HEK293 (cell line): ENCODE measurements at regions not wholly inside any gene's neighbourhood (a gene's known extent, or its start where the extent isn't known, plus 50 kb on each side); places are given as distances from the start of the nearest gene placed in this dataset.

Source experiments
- CTCF ChIA-PET: fragments of 350-600 bp; formaldehyde crosslinking; extraction: SDS; loops from one replicate; lab custom pipeline; 2021; ENCODE audit warnings: antibody characterized with exemption; lab: Yijun Ruan, JAX
- POLR2A ChIA-PET: fragments of 300-600 bp; formaldehyde crosslinking; extraction: SDS; loops from one replicate; lab custom pipeline; 2020; ENCODE audit warnings: antibody characterized with exemption, inconsistent platforms; lab: Yijun Ruan, JAX
- H3K27ac ChIP-seq: fragments of 200-500 bp; sonication (Bioruptor generic); 2 replicates; pipeline ENCODE4 v1.5.1; 2014; ENCODE audit warnings: low read depth, low read length, control low read depth, inconsistent platforms; ENCODE audit errors: extremely low read depth
- H3K36me3 ChIP-seq, 2 experiments: fragments of 200-500 bp in 1 of 2; sonication (Bioruptor generic) in 1 of 2; 1 replicate in 1 of 2; 2 replicates in 1 of 2; pipeline ENCODE4 v1.5.1; 2014 to 2017; ENCODE audit warnings: inconsistent platforms in 2 of 2, low read length in 2 of 2; ENCODE audit not compliant: control insufficient read depth in 2 of 2, insufficient read depth in 1 of 2
- H3K4me1 ChIP-seq: fragments of 200-500 bp; sonication (Bioruptor generic); 2 replicates; pipeline ENCODE4 v1.5.1; 2014; ENCODE audit warnings: mild to moderate bottlenecking, low read length, inconsistent platforms; ENCODE audit not compliant: control insufficient read depth, insufficient read depth
- H3K4me3 ChIP-seq: 2 replicates; pipeline ENCODE4 v1.5.1; 2011; ENCODE audit warnings: low read depth, mild to moderate bottlenecking, control low read depth, low read length, moderate library complexity
- H3K9me3 ChIP-seq: fragments of 200-500 bp; sonication (Bioruptor generic); 2 replicates; pipeline ENCODE4 v1.5.1; 2014; ENCODE audit warnings: low read depth, low read length, inconsistent platforms; ENCODE audit not compliant: control insufficient read depth, insufficient read depth
- BCL11A ChIP-seq: fragments of 450-650 bp; formaldehyde crosslinking; IDR thresholded peaks from 2 replicates; pipeline ENCODE4 v1.5.1; 2016; ENCODE audit warnings: low read depth, missing biosample characterization, missing genetic modification characterization
- FEZF1 ChIP-seq: fragments of 450-650 bp; formaldehyde crosslinking; IDR thresholded peaks from 2 replicates; pipeline ENCODE4 v1.5.1; 2016; ENCODE audit warnings: missing biosample characterization, missing genetic modification characterization
- SP2 ChIP-seq: fragments of 450-650 bp; formaldehyde crosslinking; IDR thresholded peaks from 2 replicates; pipeline ENCODE4 v1.5.1; 2016; ENCODE audit warnings: missing biosample characterization, missing genetic modification characterization
- SP3 ChIP-seq: fragments of 450-650 bp; formaldehyde crosslinking; IDR thresholded peaks from 2 replicates; pipeline ENCODE4 v1.5.1; 2016; ENCODE audit warnings: missing biosample characterization, missing genetic modification characterization
- SP7 ChIP-seq: fragments of 450-650 bp; formaldehyde crosslinking; IDR thresholded peaks from 2 replicates; pipeline ENCODE4 v1.5.1; 2016; ENCODE audit warnings: missing biosample characterization, missing genetic modification characterization
- WT1 ChIP-seq: fragments of 450-650 bp; formaldehyde crosslinking; IDR thresholded peaks from 2 replicates; pipeline ENCODE4 v1.5.1; 2016; ENCODE audit warnings: missing biosample characterization, missing genetic modification characterization
- ZFP41 ChIP-seq: fragments of 450-650 bp; formaldehyde crosslinking; IDR thresholded peaks from 2 replicates; pipeline ENCODE4 v1.5.1; 2016; ENCODE audit warnings: missing biosample characterization, missing genetic modification characterization, borderline replicate concordance
- ZNF114 ChIP-seq: fragments of 450-650 bp; formaldehyde crosslinking; IDR thresholded peaks from 2 replicates; pipeline ENCODE4 v1.5.0; 2017; ENCODE audit warnings: missing biosample characterization, missing genetic modification characterization
- ZNF121 ChIP-seq: fragments of 450-650 bp; formaldehyde crosslinking; IDR thresholded peaks from 2 replicates; pipeline ENCODE4 v1.5.1; 2016; ENCODE audit warnings: missing biosample characterization, missing genetic modification characterization
- ZNF175 ChIP-seq: fragments of 450-650 bp; formaldehyde crosslinking; IDR thresholded peaks from 2 replicates; pipeline ENCODE4 v1.5.1; 2016; ENCODE audit warnings: missing biosample characterization, missing genetic modification characterization
- ZNF223 ChIP-seq: fragments of 450-650 bp; formaldehyde crosslinking; IDR thresholded peaks from 2 replicates; pipeline ENCODE4 v1.5.1; 2016; ENCODE audit warnings: missing biosample characterization, missing genetic modification characterization
- ZNF23 ChIP-seq: fragments of 450-650 bp; formaldehyde crosslinking; IDR thresholded peaks from 2 replicates; pipeline ENCODE4 v1.5.1; 2016; ENCODE audit warnings: missing biosample characterization, missing genetic modification characterization, borderline replicate concordance
- ZNF266 ChIP-seq: fragments of 450-650 bp; formaldehyde crosslinking; IDR thresholded peaks from 2 replicates; pipeline ENCODE4 v1.5.1; 2016; ENCODE audit warnings: missing biosample characterization, missing genetic modification characterization, low read depth
- ZNF292 ChIP-seq: fragments of 450-650 bp; formaldehyde crosslinking; IDR thresholded peaks from 2 replicates; pipeline ENCODE4 v1.5.1; 2016; ENCODE audit warnings: low read depth, missing biosample characterization, missing genetic modification characterization, borderline replicate concordance
- ZNF341 ChIP-seq: fragments of 450-650 bp; formaldehyde crosslinking; IDR thresholded peaks from 2 replicates; pipeline ENCODE4; 2016; ENCODE audit warnings: low read depth, missing biosample characterization, missing genetic modification characterization
- ZNF394 ChIP-seq: fragments of 450-650 bp; formaldehyde crosslinking; IDR thresholded peaks from 2 replicates; pipeline ENCODE4 v1.5.1; 2016; ENCODE audit warnings: missing biosample characterization, missing genetic modification characterization, mild to moderate bottlenecking, moderate library complexity, borderline replicate concordance
- ZNF416 ChIP-seq: fragments of 450-650 bp; formaldehyde crosslinking; IDR thresholded peaks from 2 replicates; pipeline ENCODE4 v1.5.1; 2016; ENCODE audit warnings: missing biosample characterization, missing genetic modification characterization
- ZNF571 ChIP-seq: fragments of 450-650 bp; formaldehyde crosslinking; IDR thresholded peaks from 2 replicates; pipeline ENCODE4 v1.5.0; 2017; ENCODE audit warnings: missing biosample characterization, missing genetic modification characterization
- ZNF777 ChIP-seq: fragments of 450-650 bp; formaldehyde crosslinking; IDR thresholded peaks from 2 replicates; pipeline ENCODE4 v1.5.1; 2017; ENCODE audit warnings: missing biosample characterization, missing genetic modification characterization, borderline replicate concordance
- ZNF791 ChIP-seq: fragments of 450-650 bp; formaldehyde crosslinking; IDR thresholded peaks from 2 replicates; pipeline ENCODE4 v1.5.1; 2016; ENCODE audit warnings: missing biosample characterization, missing genetic modification characterization
- ZNF843 ChIP-seq: fragments of 450-650 bp; formaldehyde crosslinking; IDR thresholded peaks from 2 replicates; pipeline ENCODE4 v1.5.1; 2016; ENCODE audit warnings: missing biosample characterization, missing genetic modification characterization
- ZXDB ChIP-seq: fragments of 450-650 bp; formaldehyde crosslinking; IDR thresholded peaks from 2 replicates; pipeline ENCODE4 v1.5.1; 2016; ENCODE audit warnings: missing biosample characterization, missing genetic modification characterization
- TF ChIP-seq, protein P1 (sequence below): fragments of 450-650 bp; formaldehyde crosslinking; IDR thresholded peaks from 2 replicates; pipeline ENCODE4 v1.5.1; 2016; ENCODE audit warnings: missing biosample characterization, missing genetic modification characterization
- TF ChIP-seq, protein P2 (sequence below): fragments of 450-650 bp; formaldehyde crosslinking; IDR thresholded peaks from 2 replicates; pipeline ENCODE4 v1.5.1; 2016; ENCODE audit warnings: missing biosample characterization, missing genetic modification characterization
- TF ChIP-seq, protein P3 (sequence below): fragments of 450-650 bp; formaldehyde crosslinking; IDR thresholded peaks from 2 replicates; pipeline ENCODE4 v1.5.1; 2016; ENCODE audit warnings: missing biosample characterization, missing genetic modification characterization

DNA sequence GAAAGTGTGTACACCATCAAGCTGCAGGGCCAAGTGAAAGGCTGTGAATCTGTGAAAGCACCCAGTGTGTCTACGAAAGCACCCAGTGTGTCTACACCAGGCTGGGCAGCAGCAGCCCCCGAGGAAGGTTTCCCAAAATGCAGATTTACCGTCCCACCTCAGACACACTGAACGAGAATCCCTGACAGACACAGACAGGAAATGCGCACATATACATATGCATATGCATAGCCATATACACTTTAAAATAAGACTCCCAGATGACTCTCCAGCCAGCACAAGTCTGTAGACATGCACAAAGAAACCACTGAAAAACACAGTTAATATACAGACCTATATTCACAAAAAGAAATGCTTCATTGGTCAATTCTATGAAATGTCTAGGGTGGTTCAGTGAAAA, 155.5 kb upstream of the OPCML start (continued):
- no peak for TF ChIP-seq SP2 (tag by site-specific recombination)

DNA sequence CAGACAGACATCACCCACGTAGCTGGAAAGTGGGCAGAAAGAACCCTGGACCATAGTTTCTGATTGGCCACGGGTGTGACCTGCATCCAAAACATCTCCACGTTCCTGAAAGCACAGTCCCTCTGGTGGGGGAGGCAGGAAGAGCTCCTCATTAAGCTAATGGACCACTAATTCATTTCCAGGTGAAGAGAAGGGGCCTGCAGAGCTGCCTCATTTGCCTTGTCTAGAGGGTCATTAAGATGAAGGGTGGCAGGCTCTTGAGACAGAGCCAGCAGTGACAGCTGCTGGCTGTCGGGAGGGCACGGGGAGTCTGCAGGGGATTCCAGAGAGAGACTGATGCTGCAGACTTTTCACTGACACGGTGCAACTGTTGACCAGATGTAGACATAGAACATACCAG, 149.6 kb upstream of the OPCML start:
- ChIA-PET POLR2A (no interaction called here), CTCF (interaction anchor here (1.6 kb wide), 1 partner anchor 140 kb away, joined by 5 read pairs; no protein-coding TSS in a partner anchor)
- Histone ChIP-seq H3K9me3 (no peaks in the 10 kb centered on the region), H3K4me1 (no peaks in the 10 kb centered on the region), H3K36me3 (no peaks in the 10 kb centered on the region), H3K27ac (no peak overlapping the region), H3K4me3 (no peak overlapping the region)
- TF ChIP-seq, protein P1, sequence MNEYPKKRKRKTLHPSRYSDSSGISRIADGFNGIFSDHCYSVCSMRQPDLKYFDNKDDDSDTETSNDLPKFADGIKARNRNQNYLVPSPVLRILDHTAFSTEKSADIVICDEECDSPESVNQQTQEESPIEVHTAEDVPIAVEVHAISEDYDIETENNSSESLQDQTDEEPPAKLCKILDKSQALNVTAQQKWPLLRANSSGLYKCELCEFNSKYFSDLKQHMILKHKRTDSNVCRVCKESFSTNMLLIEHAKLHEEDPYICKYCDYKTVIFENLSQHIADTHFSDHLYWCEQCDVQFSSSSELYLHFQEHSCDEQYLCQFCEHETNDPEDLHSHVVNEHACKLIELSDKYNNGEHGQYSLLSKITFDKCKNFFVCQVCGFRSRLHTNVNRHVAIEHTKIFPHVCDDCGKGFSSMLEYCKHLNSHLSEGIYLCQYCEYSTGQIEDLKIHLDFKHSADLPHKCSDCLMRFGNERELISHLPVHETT (tag by site-specific recombination) = no peak
- TF ChIP-seq WT1 (tag by site-specific recombination) (no peak), ZNF791 (no peak), ZNF571 (tag by site-specific recombination) (no peak), ZNF341 (no peak), ZNF23 (no peak), ZNF843 (tag by site-specific recombination) (no peak), ZNF121 (no peak), ZNF175 (tag by site-specific recombination) (no peak), ZNF777 (no peak), ZNF266 (tag by site-specific recombination) (no peak), SP3 (no peak)

DNA sequence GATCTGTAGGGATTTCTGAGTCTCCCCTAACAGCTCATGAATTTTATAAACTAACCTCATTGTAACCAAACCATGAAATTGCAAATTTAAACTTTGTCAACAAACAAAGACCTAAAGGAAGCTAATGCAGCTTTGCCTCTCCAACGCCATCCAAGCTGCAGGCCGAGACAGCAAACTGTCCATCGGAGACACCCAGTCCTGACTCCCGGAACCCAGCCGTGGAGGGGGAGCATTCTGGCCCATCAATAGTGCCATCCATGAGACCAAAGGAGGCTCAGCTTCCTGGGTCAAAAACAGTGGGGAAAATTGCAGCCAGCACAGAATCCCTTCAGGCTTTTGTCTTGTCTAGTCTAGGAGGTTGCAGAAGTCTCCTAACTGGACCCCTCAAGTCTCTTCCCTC, 147.6 kb upstream of the OPCML start:
- H3K4me1 ChIP-seq = no peaks in the 10 kb centered on the region
- no peaks in the 10 kb centered on the region for H3K36me3 ChIP-seq
- H3K9me3 ChIP-seq = no peaks in the 10 kb centered on the region
- TF ChIP-seq ZFP41 (tag by site-specific recombination) (no peak), FEZF1 (no peak), ZNF292 (tag by site-specific recombination) (no peak), ZXDB (tag by site-specific recombination) (no peak), SP7 (tag by site-specific recombination) (no peak), ZNF416 (no peak), ZNF114 (tag by site-specific recombination) (no peak), ZNF223 (tag by site-specific recombination) (no peak), ZNF394 (tag by site-specific recombination) (no peak), BCL11A (tag by site-specific recombination) (no peak)
- TF ChIP-seq, protein P2, sequence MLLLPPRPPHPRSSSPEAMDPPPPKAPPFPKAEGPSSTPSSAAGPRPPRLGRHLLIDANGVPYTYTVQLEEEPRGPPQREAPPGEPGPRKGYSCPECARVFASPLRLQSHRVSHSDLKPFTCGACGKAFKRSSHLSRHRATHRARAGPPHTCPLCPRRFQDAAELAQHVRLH = no peak
- TF ChIP-seq, protein P3, sequence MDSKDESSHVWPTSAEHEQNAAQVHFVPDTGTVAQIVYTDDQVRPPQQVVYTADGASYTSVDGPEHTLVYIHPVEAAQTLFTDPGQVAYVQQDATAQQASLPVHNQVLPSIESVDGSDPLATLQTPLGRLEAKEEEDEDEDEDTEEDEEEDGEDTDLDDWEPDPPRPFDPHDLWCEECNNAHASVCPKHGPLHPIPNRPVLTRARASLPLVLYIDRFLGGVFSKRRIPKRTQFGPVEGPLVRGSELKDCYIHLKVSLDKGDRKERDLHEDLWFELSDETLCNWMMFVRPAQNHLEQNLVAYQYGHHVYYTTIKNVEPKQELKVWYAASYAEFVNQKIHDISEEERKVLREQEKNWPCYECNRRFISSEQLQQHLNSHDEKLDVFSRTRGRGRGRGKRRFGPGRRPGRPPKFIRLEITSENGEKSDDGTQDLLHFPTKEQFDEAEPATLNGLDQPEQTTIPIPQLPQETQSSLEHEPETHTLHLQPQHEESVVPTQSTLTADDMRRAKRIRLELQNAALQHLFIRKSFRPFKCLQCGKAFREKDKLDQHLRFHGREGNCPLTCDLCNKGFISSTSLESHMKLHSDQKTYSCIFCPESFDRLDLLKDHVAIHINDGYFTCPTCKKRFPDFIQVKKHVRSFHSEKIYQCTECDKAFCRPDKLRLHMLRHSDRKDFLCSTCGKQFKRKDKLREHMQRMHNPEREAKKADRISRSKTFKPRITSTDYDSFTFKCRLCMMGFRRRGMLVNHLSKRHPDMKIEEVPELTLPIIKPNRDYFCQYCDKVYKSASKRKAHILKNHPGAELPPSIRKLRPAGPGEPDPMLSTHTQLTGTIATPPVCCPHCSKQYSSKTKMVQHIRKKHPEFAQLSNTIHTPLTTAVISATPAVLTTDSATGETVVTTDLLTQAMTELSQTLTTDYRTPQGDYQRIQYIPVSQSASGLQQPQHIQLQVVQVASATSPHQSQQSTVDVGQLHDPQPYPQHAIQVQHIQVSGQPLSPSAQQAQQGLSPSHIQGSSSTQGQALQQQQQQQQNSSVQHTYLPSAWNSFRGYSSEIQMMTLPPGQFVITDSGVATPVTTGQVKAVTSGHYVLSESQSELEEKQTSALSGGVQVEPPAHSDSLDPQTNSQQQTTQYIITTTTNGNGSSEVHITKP = no peak
- TF ChIP-seq, all 188 proteins: peak for 0
- H3K4me3 ChIP-seq = no peak overlapping the region
- no peak overlapping the region for H3K27ac ChIP-seq
- POLR2A ChIA-PET = no interaction called here
- CTCF ChIA-PET = no interaction called here
